GM19240 (cell line): ENCODE measurements at regions not wholly inside any gene's neighbourhood (a gene's known extent, or its start where the extent isn't known, plus 50 kb on each side); places are given as distances from the start of the nearest gene placed in this dataset.
"Not testable (repeated sequence)": the region's sequence is repeated elsewhere in the genome, so short reads cannot be mapped to it uniquely, and the experiment has no call there.

Source experiments
- DNase-seq: peaks from one replicate; pipeline ENCODE4 v3.0.0; 2011; ENCODE audit warnings: low spot score; ENCODE audit not compliant: insufficient read length

DNA sequence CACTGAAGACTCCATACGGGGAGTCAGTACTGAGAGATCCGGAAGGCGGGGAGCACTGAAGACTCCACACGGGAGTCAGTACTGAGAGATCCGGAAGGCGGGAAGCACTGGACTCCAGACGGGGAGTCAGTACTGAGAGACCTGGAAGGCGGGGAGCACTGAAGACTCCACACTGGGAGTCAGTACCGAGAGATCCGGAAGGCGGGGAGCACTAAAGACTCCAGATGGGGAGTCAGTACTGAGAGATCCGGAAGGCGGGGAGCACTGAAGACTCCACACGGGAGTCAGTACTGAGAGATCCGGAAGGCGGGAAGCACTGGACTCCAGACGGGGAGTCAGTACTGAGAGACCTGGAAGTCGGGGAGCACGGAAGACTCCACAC lies 77.2 kb downstream of the DLL1 start:
- not testable (repeated sequence) for DNase-seq

DNA sequence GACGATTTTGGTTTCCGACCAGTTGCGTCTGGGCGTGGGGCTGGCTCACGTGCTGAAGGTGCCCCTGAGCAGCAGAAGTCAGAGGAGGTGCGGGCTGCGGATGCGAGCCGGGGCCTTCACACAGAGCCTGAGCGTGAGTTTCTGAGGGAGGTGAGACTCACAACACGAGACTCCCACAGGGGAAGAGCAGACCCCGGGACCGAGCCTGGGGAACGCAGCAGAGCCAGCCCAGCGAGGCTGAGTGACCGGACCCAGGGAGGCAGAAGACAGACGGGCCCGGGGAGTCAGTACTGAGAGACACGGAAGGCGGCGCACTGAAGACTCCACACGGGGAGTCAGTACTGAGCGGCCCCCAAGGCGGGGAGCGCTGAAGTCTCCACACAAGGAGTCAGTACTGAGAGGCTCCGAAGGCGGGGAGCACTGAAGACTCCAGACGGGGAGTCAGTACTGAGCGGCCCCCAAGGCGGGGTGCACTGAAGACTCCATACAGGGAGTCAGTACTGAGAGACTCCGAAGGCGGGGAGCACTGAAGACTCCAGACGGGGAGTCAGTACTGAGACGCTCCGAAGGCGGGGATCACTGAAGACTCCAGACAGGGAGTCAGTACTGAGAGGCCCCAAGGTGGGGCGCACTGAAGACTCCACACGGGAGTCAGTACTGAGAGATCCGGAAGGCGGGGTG lies 77.8 kb downstream of the DLL1 start:
- DNase-seq = no peak

GRCh38 chr6:170212051-170212756 lies 78.7 kb downstream of the DLL1 start:
- DNase-seq = no peak

DNA sequence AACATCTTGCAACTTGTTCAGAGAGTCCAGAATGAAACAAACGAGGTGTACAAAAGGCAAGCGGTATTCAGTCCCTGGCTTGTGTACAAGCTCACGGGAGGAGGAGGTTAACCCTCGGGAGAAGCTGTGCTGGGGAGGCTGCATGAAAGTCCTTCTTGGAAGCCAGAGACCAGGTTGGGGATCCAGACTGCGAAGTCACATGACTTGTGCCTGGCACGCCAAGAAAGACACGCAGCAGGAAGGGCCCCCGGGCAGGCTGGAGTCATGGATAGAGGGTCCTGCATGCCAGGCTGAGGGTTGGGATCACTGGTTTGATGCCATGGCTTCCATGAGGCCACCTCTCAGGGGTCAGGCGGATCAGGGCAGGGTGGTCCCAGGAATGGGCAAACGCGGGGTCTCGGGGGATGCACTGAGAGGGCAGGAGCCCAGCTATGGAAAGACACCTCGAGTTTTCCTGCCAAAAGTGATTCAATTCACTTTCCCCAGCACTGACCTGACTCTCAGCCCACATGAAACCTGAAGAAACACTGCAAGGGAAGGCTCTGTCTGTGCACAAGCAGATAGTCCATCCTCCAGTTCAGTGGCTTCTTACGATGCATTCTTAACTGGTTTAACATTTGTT lies 79.4 kb downstream of the DLL1 start:
- no peak for DNase-seq

DNA sequence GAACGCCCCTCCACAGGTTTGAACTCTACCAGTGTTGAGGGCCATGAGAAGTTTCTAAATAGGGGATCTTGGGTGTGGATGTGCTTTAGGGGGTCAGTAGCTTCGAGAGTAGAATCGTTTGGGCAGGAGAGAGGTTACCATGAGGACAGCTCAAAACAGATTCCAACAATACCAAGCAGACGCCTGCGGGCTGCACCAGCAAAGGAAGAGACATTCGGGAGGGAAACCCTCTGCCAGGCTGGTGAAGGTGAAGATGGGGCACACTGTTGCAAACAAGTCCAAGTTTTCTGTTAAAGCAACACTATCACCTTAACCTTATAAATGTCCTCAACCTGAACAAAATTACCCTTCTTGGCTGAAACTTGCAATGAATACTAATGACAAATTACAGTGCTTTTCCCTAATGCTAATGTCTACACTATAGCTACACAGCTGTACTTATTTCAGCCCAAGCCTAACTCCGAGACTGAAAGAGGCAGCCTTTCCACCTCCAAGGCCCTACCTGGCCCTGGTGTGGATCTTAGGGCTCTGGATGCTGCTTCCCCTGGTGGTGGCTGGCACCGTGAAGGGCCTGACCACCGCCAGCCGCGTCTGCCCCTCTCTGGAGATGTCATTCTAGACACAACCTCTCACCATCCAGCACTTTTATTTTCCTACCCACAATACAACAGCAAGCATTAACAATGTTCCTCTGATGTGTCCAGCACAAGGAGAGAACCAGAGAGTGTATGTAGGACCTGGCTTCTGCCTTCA lies 80.1 kb downstream of the DLL1 start:
- DNase-seq = no peak

GRCh38 chr6:170210026-170210390 lies 80.9 kb downstream of the DLL1 start:
- no peak for DNase-seq

GRCh38 chr6:170209354-170210025 lies 81.4 kb downstream of the DLL1 start:
- no peak for DNase-seq

DNA sequence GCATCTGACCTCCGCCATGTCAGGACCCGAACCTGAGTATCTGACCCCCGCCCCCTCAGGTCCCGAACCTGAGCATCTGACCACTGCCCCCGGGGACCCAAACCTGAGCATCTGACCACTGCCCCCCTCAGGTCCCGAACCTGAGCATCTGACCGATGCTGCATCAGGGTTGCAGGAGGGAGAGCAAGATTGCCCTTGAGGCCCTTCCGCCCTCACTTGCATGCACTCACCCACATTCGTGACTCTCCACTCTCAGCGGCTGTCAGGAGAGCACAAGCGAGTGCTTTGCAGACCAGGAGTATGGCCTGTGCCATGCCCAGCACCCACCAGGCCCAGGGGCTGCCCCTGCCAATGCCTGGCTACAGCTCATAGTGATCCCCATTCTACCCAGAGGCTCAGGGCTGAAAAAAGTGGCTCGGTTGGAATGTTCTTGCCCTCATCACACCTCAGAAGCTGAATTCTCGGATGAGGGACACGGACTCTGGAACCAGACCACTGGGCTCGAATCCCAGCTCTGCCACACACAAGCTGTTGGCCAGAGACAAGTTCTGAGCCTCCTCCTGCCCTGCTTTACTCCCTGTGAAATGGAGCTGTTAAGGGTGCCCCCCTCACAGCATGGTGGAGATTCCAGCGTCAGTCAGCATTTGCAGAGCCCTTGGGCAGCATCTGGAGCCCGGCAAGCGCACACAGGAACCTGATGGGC lies 82.1 kb downstream of the DLL1 start:
- DNase-seq = no peak

- no peak for DNase-seq
Measured at GRCh38 chr6:170208182-170208601, 82.7 kb downstream of the DLL1 start.

DNA sequence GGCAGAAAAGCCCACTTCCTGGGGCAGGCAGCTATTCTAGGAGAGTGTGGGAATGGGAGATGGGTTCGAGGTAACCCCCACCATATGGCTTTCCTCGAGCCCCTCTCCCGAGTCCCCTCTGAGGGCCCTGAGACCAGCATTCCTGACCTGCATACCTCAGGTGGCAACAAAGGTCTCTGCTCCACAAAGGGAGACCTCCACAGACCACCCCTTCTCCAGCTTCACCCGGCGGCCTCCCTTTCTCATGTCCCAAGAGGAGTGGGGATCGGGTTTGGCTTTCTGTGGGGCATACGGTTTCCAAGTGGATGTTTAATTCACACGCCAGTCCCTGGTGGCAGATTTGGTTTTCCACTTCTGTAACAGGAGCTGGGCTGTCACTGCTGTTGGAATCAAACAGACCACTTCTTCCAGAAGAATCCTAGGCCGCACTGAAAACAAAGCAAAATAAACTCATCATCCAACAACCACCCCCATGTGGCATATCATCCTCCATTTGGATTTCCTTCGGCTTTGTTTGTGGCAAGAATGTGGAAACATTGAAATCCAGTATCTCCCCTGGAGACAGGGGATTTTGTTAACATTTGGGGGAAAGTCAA lies 83.2 kb downstream of the DLL1 start:
- DNase-seq = no peak

DNA sequence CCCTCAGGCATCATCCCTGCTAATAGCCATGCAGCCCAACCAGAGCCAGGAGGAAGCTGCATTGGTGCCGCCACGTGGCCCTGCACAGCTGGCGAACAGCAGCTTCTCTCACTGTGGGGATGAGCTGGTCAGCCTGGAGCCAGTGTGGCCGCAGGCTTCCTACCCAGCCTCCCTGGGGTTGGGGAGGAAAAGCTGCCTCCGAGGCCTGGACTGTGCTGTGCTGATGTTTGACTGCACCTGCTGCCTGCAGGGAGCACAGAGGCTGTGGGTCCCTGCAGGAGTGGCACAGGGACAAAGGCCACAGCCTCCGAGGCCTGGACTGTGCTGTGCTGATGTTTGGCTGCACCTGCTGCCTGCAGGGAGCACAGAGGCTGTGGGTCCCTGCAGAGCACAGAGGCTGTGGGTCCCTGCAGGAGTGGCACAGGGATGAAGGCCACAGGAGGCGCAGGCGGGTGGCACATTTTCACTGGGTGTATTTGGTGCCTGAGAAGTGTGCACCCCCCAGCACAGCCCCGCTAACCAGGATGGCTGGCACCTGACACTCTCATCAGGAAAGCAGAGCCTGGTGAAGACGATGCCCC lies 83.9 kb downstream of the DLL1 start:
- no peak for DNase-seq

DNA sequence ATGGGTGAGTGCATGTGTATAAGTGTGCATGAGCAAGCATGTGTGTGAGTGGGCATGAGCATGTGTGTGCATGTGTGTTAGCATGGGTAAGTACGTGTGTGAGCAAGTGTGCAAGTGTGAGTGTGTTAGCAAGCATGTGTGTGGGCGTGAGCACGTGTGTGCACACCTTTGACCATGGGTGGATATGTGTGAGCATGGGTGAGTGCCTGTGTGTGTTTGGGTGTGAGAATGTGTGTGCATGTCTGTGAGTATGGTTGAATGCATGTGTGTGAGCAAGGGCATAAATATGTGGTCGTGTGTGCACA lies 84.6 kb downstream of the DLL1 start:
- DNase-seq = no peak

- no peak for DNase-seq
Measured at GRCh38 chr6:170205534-170206316, 85.2 kb downstream of the DLL1 start.

DNA sequence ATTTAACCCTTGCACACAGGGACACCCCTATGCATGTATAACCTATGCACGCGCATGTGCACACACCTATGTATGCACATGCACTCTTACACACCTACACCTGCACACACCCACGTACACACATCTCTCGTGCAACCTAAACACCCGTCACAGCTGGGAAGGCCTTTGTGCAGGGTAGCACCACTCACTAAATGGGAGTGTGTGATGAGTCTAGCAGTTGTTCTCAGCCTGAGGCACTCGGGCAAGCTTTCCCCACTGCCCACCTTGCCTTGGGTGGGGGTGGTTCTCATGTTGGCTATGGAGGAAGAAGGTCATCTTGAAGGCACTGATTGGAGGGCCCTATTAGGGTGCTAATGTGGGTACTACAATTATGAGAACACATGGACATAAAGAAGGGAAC lies 85.8 kb downstream of the DLL1 start:
- no peak for DNase-seq

DNA sequence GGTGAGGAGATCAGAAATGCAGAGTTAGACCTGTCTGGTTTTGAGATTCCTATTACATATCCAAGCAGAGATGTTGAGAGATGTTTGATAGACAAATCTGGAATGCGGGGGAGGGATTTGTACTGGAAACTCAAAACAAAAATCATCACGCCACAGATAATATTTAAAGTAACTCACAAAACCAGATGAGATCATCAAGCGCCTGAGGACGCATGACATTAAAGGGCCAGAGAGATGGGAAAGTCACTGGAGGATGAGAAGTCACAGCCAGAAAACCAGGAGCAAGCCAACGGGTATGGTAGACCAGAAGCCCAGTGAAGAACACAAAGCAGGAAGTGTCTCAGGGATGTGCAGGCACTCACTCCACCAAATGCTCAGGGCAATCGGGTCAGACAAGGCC lies 87.7 kb downstream of the DLL1 start:
- DNase-seq = no peak

DNA sequence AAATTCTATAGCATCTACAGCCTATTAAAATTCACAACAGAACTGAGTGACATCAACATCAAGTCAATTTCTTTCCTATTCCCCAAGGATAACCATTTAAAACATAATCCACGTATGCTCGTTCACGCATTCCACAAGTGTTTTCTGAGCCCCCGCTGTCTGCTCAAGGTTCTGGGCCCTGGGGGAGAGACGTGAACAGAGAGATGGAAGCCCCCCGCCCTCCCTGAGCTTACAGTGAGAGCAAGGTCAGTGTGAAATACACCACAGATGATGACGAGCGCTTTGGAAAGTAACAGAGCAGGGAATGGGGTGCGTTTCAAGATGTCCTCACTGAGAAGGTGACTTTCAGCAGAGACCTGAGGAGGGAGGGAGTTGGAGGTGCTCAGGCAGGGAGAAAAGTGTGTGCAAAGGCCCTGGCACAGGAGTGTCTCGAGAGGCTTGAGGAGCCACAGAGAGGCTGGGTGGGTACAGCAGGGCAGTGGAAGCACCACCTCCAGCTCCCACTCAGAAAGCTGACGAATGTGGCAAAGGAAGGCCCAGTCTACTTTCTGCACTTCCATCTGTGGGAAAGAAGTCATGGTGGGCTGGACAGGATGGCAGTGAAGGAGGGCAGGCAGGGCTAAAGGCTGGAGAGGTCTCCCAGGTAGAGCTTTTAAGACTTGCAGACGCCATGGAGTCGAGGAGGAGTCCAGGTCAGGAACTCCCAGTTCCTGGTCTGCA lies 88.3 kb downstream of the DLL1 start:
- DNase-seq = no peak

DNA sequence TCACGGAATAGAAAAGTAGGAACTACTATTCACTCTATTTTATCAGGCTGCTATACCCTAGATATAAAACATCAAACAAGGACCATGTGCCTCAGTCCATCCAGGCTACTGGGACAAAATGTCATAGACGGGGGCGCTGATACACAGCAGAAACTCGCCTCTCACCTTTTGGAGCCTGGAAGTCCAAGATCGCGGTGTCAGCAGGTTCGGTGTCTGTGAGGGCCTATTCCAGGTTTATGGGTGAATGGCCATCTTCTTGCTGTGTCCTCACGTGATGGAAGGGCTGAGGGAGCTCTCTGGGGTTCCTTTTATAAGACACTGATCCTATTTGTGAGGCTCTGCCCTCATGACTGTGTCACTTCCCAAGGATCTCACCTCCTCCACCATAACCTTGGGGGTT lies 89.5 kb downstream of the DLL1 start:
- DNase-seq = no peak

DNA sequence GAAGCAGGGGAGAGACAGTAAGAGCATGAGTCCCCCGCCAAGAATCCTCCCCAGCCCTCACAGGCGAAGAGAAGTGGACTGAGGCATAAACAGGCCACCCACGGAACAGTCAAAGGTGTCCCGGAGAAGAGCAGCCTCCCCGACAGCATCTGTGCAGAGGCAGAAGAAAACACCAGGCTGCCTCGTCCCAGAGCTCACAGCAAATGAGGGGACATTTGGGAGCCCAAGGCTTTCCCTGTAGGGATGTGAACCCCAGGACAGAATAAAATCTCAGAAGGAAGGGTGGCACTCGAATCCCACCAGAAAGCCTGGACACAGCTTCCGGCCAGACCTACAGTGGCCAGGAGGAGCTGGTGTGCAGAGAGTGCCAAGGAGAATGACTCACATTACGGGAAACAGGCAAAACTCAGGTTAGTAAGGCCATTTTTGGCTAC lies 90.4 kb downstream of the DLL1 start:
- DNase-seq = no peak

- no peak for DNase-seq
Measured at GRCh38 chr6:170199716-170200115, 91.2 kb downstream of the DLL1 start.
